Astrocyte of the cerebellum (primary cell): ENCODE measurements at regions not wholly inside any gene's neighbourhood (a gene's known extent, or its start where the extent isn't known, plus 50 kb on each side); places are given as distances from the start of the nearest gene placed in this dataset.
"Not testable (repeated sequence)": the region's sequence is repeated elsewhere in the genome, so short reads cannot be mapped to it uniquely, and the experiment has no call there.

Experiments used
- DNase-seq: peaks from one replicate; pipeline ENCODE4 v3.0.0-alpha.2; 2011; ENCODE audit warnings: low read depth
- H3K4me3 ChIP-seq: 2 replicates; pipeline ENCODE4 v1.5.1; 2011; ENCODE audit warnings: mild to moderate bottlenecking, low read depth, low read length, moderate library complexity
- CTCF ChIP-seq: IDR thresholded peaks from 2 replicates; pipeline ENCODE4 v1.5.1; 2012; ENCODE audit warnings: low read length, low read depth, moderate library complexity, mild to moderate bottlenecking; ENCODE audit errors: missing control alignments
- in situ Hi-C: cut with HindIII; loops from 2 replicates; pipeline ENCODE4 v1.10.0; 2017; ENCODE audit warnings: low sequenced_read_pairs

GRCh38 chr4:91653067-91653466 lies 650.7 kb upstream of the GRID2 start:
- in situ Hi-C loops, result no loop called here
- no peak for TF ChIP-seq CTCF
- no peak for DNase-seq
- H3K4me3 ChIP-seq, result no peak overlapping the region

- TF ChIP-seq CTCF, result no peak
- in situ Hi-C loops, result no loop called here
Measured at GRCh38 chr4:91681091-91681490, 622.7 kb upstream of the GRID2 start.

GRCh38 chr4:91681544-91681943 lies 622.2 kb upstream of the GRID2 start:
- DNase-seq, result no peak
- in situ Hi-C loops, result no loop called here
- no peak for TF ChIP-seq CTCF
- no peak overlapping the region for H3K4me3 ChIP-seq

More at GRCh38 chr4:91681091-91681490, 622.7 kb upstream of the GRID2 start:
- H3K4me3 ChIP-seq, result no peak overlapping the region
- DNase-seq, result no peak

GRCh38 chr4:91684955-91685354 lies 618.8 kb upstream of the GRID2 start:
- DNase-seq, result no peak
- H3K4me3 ChIP-seq, result no peak overlapping the region
- no peak for TF ChIP-seq CTCF
- in situ Hi-C loops, result no loop called here

- TF ChIP-seq CTCF, result no peak
- no peak for DNase-seq
- no peak overlapping the region for H3K4me3 ChIP-seq
- in situ Hi-C loops, result no loop called here
Measured at GRCh38 chr4:91688413-91688812, 615.4 kb upstream of the GRID2 start.

GRCh38 chr4:91699691-91700090 lies 604.1 kb upstream of the GRID2 start:
- H3K4me3 ChIP-seq, in situ Hi-C loops, DNase-seq: not testable (repeated sequence)

GRCh38 chr4:91729851-91730250 lies 573.9 kb upstream of the GRID2 start:
- no peak overlapping the region for H3K4me3 ChIP-seq
- no peak for TF ChIP-seq CTCF
- in situ Hi-C loops, result no loop called here
- DNase-seq, result no peak
